ENCODE measurements at regions not wholly inside any gene's neighbourhood (a gene's known extent, or its start where the extent isn't known, plus 50 kb on each side); places are given as distances from the start of the nearest gene placed in this dataset.

- no peaks in the 10 kb centered on the region for H3K4me1 ChIP-seq (ENCODE audit: low read length)
- no peaks in the 10 kb centered on the region for H3K79me2 ChIP-seq (ENCODE audit: low read length)
- no peak overlapping the region for H3K4me3 ChIP-seq (ENCODE audit: low read length)
- no peaks in the 10 kb centered on the region for H3K9me2 ChIP-seq (replicated peaks; ENCODE audit: insufficient read depth, low read length)
- H3K9me3 ChIP-seq (replicated peaks; ENCODE audit: insufficient read depth, low read length): no peaks in the 10 kb centered on the region
- no peaks in the 10 kb centered on the region for H3K36me3 ChIP-seq (replicated peaks; ENCODE audit: insufficient read depth, low read length)
- no peaks in the 10 kb centered on the region for H3F3A ChIP-seq (ENCODE audit: insufficient read depth, low read length)
- H3K27me3 ChIP-seq (replicated peaks; ENCODE audit: insufficient read depth, low read length): no peaks in the 10 kb centered on the region
- no peaks in the 10 kb centered on the region for H4K20me1 ChIP-seq (ENCODE audit: insufficient read depth, low read length)
- no peak overlapping the region for H3K9ac ChIP-seq (ENCODE audit: low read length)
- TF ChIP-seq EZH2phosphoT487 (IDR thresholded peaks at IDR 0.05; ENCODE audit: low read length): no peak
- TF ChIP-seq CTCF (IDR thresholded peaks at IDR 0.05; ENCODE audit: low read length): no peak
- no peak for TF ChIP-seq EZH2 (optimal IDR thresholded peaks at IDR 0.05; ENCODE audit: low read depth, low read length)
- no peak overlapping the region for H3K4me2 ChIP-seq (ENCODE audit: low read depth, low read length)
- no peak for DNase-seq
- no peak overlapping the region for H3K27ac ChIP-seq (ENCODE audit: low read length)
- no peak overlapping the region for H2AFZ ChIP-seq (ENCODE audit: low read length)
These were observed 1373.8 kb downstream of the BRD1 start for GRCh38 chr22:48453751-48454485.

GRCh38 chr22:48453171-48453570 is 1374.5 kb downstream of the BRD1 start:
- TF ChIP-seq EZH2phosphoT487 (IDR thresholded peaks at IDR 0.05; ENCODE audit: low read length) (no peak), EZH2 (optimal IDR thresholded peaks at IDR 0.05; ENCODE audit: low read depth, low read length) (no peak), CTCF (IDR thresholded peaks at IDR 0.05; ENCODE audit: low read length) (no peak)
- H3K4me1 ChIP-seq (ENCODE audit: low read length): no peaks in the 10 kb centered on the region
- H3K4me2 ChIP-seq (ENCODE audit: low read depth, low read length): no peak overlapping the region
- H3K9ac ChIP-seq (ENCODE audit: low read length): no peak overlapping the region
- H3K36me3 ChIP-seq (replicated peaks; ENCODE audit: insufficient read depth, low read length): no peaks in the 10 kb centered on the region
- H3K9me2 ChIP-seq (replicated peaks; ENCODE audit: insufficient read depth, low read length): no peaks in the 10 kb centered on the region
- no peaks in the 10 kb centered on the region for H4K20me1 ChIP-seq (ENCODE audit: insufficient read depth, low read length)
- H3K27ac ChIP-seq (ENCODE audit: low read length): no peak overlapping the region
- DNase-seq: no peak
- H3K4me3 ChIP-seq (ENCODE audit: low read length): no peak overlapping the region
- no peaks in the 10 kb centered on the region for H3K27me3 ChIP-seq (replicated peaks; ENCODE audit: insufficient read depth, low read length)
- H3K9me3 ChIP-seq (replicated peaks; ENCODE audit: insufficient read depth, low read length): no peaks in the 10 kb centered on the region
- H3F3A ChIP-seq (ENCODE audit: insufficient read depth, low read length): no peaks in the 10 kb centered on the region
- H2AFZ ChIP-seq (ENCODE audit: low read length): no peak overlapping the region
- H3K79me2 ChIP-seq (ENCODE audit: low read length): no peaks in the 10 kb centered on the region

DNA sequence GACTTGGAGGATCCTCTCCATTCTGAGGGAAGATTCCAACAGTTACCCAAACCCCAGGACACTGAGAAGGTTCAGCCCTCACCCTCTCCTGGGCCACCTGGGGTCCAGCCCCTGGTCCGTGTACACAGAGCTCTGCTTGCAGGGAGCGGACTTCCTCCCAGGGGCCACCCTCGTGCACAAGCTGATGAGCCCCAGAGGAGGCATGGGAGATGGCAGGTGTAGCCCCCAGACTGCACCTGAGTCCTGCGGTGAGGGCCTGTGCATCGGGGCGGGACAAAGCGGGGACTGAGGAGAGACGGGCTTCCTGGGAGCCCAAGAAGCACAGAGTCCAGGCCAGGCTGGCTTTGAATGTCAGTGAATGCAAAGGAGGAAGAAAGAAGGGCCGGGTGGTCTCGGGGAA is 1374.9 kb downstream of the BRD1 start:
- no peaks in the 10 kb centered on the region for H3K27me3 ChIP-seq (replicated peaks; ENCODE audit: insufficient read depth, low read length)
- no peak overlapping the region for H3K4me2 ChIP-seq (ENCODE audit: low read depth, low read length)
- no peaks in the 10 kb centered on the region for H3F3A ChIP-seq (ENCODE audit: insufficient read depth, low read length)
- H3K9me3 ChIP-seq (replicated peaks; ENCODE audit: insufficient read depth, low read length): no peaks in the 10 kb centered on the region
- no peaks in the 10 kb centered on the region for H3K79me2 ChIP-seq (ENCODE audit: low read length)
- no peaks in the 10 kb centered on the region for H3K4me1 ChIP-seq (ENCODE audit: low read length)
- H3K36me3 ChIP-seq (replicated peaks; ENCODE audit: insufficient read depth, low read length): no peaks in the 10 kb centered on the region
- no peak for TF ChIP-seq EZH2 (optimal IDR thresholded peaks at IDR 0.05; ENCODE audit: low read depth, low read length)
- no peak for TF ChIP-seq EZH2phosphoT487 (IDR thresholded peaks at IDR 0.05; ENCODE audit: low read length)
- DNase-seq: no peak
- H3K9me2 ChIP-seq (replicated peaks; ENCODE audit: insufficient read depth, low read length): no peaks in the 10 kb centered on the region
- H4K20me1 ChIP-seq (ENCODE audit: insufficient read depth, low read length): no peaks in the 10 kb centered on the region
- no peak overlapping the region for H2AFZ ChIP-seq (ENCODE audit: low read length)
- H3K9ac ChIP-seq (ENCODE audit: low read length): no peak overlapping the region
- no peak overlapping the region for H3K27ac ChIP-seq (ENCODE audit: low read length)
- H3K4me3 ChIP-seq (ENCODE audit: low read length): no peak overlapping the region

- H3K9ac ChIP-seq (ENCODE audit: low read length): no peak overlapping the region
- DNase-seq: no peak
- no peaks in the 10 kb centered on the region for H4K20me1 ChIP-seq (ENCODE audit: insufficient read depth, low read length)
- H3K9me2 ChIP-seq (replicated peaks; ENCODE audit: insufficient read depth, low read length): no peaks in the 10 kb centered on the region
- H3K27me3 ChIP-seq (replicated peaks; ENCODE audit: insufficient read depth, low read length): no peaks in the 10 kb centered on the region
- TF ChIP-seq EZH2 (optimal IDR thresholded peaks at IDR 0.05; ENCODE audit: low read depth, low read length): no peak
- no peak for TF ChIP-seq CTCF (IDR thresholded peaks at IDR 0.05; ENCODE audit: low read length)
- no peak for TF ChIP-seq EZH2phosphoT487 (IDR thresholded peaks at IDR 0.05; ENCODE audit: low read length)
- no peak overlapping the region for H3K27ac ChIP-seq (ENCODE audit: low read length)
- H3K79me2 ChIP-seq (ENCODE audit: low read length): no peaks in the 10 kb centered on the region
- H3K4me2 ChIP-seq (ENCODE audit: low read depth, low read length): no peak overlapping the region
- no peaks in the 10 kb centered on the region for H3K4me1 ChIP-seq (ENCODE audit: low read length)
- no peak overlapping the region for H2AFZ ChIP-seq (ENCODE audit: low read length)
- H3K36me3 ChIP-seq (replicated peaks; ENCODE audit: insufficient read depth, low read length): no peaks in the 10 kb centered on the region
- H3K9me3 ChIP-seq (replicated peaks; ENCODE audit: insufficient read depth, low read length): no peaks in the 10 kb centered on the region
- no peaks in the 10 kb centered on the region for H3F3A ChIP-seq (ENCODE audit: insufficient read depth, low read length)
- no peak overlapping the region for H3K4me3 ChIP-seq (ENCODE audit: low read length)
These were observed 1375.8 kb downstream of the BRD1 start for GRCh38 chr22:48451891-48452290.

Data from MM.1S (cell line).